ENCODE measurements at regions not wholly inside any gene's neighbourhood (a gene's known extent, or its start where the extent isn't known, plus 50 kb on each side); places are given as distances from the start of the nearest gene placed in this dataset.

GRCh38 chr4:72671980-72672379 lies 103.0 kb upstream of the ADAMTS3 start:
- Histone ChIP-seq H3K27me3 (replicated peaks; ENCODE audit: insufficient read depth, low read depth, low read length, poor library complexity) (no peaks in the 10 kb centered on the region), H3K27ac (ENCODE audit: low read depth, low read length, poor library complexity, severe bottlenecking) (no peak overlapping the region), H3K9me3 (ENCODE audit: low read depth, low read length, poor library complexity, severe bottlenecking) (no peaks in the 10 kb centered on the region), H3K36me3 (ENCODE audit: insufficient read depth, low read length, poor library complexity, severe bottlenecking) (no peaks in the 10 kb centered on the region), H3K4me3 (ENCODE audit: low read depth, low read length, poor library complexity, severe bottlenecking) (no peak overlapping the region), H3K4me1 (ENCODE audit: insufficient read depth, low read length, poor library complexity, severe bottlenecking) (no peaks in the 10 kb centered on the region)
- ChIA-PET POLR2A (ENCODE audit: low non-redundant PET) (no interaction called here), CTCF (no interaction called here)
- BruUV-seq (replicated peaks), result no TSS peak
- DNase-seq (ENCODE audit: low spot score), result no peak
- intact Hi-C loops (cut with micrococcal nuclease; ENCODE audit: unreplicated experiment), result no loop called here
- TF ChIP-seq CTCF (conservative IDR thresholded peaks at IDR 0.05; ENCODE audit: low read depth, low read length) (no peak), EZH2 (IDR thresholded peaks at IDR 0.05; ENCODE audit: borderline replicate concordance, low read depth, low read length, poor library complexity, severe bottlenecking) (no peak)

- no TSS peak for BruUV-seq (replicated peaks)
- Histone ChIP-seq H3K27me3 (replicated peaks; ENCODE audit: insufficient read depth, low read depth, low read length, poor library complexity) (no peaks in the 10 kb centered on the region), H3K4me1 (ENCODE audit: insufficient read depth, low read length, poor library complexity, severe bottlenecking) (no peaks in the 10 kb centered on the region), H3K36me3 (ENCODE audit: insufficient read depth, low read length, poor library complexity, severe bottlenecking) (no peaks in the 10 kb centered on the region), H3K9me3 (ENCODE audit: low read depth, low read length, poor library complexity, severe bottlenecking) (no peaks in the 10 kb centered on the region), H3K4me3 (ENCODE audit: low read depth, low read length, poor library complexity, severe bottlenecking) (no peak overlapping the region), H3K27ac (ENCODE audit: low read depth, low read length, poor library complexity, severe bottlenecking) (no peak overlapping the region)
- intact Hi-C loops (cut with micrococcal nuclease; ENCODE audit: unreplicated experiment), result no loop called here
- ChIA-PET POLR2A (ENCODE audit: low non-redundant PET) (no interaction called here), CTCF (no interaction called here)
- no peak for DNase-seq (ENCODE audit: low spot score)
- TF ChIP-seq CTCF (conservative IDR thresholded peaks at IDR 0.05; ENCODE audit: low read depth, low read length) (no peak), EZH2 (IDR thresholded peaks at IDR 0.05; ENCODE audit: borderline replicate concordance, low read depth, low read length, poor library complexity, severe bottlenecking) (no peak)
Measured at GRCh38 chr4:72670521-72670920, 101.5 kb upstream of the ADAMTS3 start.

GRCh38 chr4:72666910-72667309 lies 97.9 kb upstream of the ADAMTS3 start:
- no peak for DNase-seq (ENCODE audit: low spot score)
- intact Hi-C loops (cut with micrococcal nuclease; ENCODE audit: unreplicated experiment), result no loop called here
- no peak for TF ChIP-seq CTCF (conservative IDR thresholded peaks at IDR 0.05; ENCODE audit: low read depth, low read length)
- TF ChIP-seq EZH2 (IDR thresholded peaks at IDR 0.05; ENCODE audit: borderline replicate concordance, low read depth, low read length, poor library complexity, severe bottlenecking), result no peak

More at GRCh38 chr4:72666910-72667309, 97.9 kb upstream of the ADAMTS3 start:
- no peaks in the 10 kb centered on the region for H3K27me3 ChIP-seq (replicated peaks; ENCODE audit: insufficient read depth, low read depth, low read length, poor library complexity)
- peaks cover 18% of the 10 kb centered on the region for H3K4me1 ChIP-seq (ENCODE audit: insufficient read depth, low read length, poor library complexity, severe bottlenecking)
- H3K36me3 ChIP-seq (ENCODE audit: insufficient read depth, low read length, poor library complexity, severe bottlenecking), result no peaks in the 10 kb centered on the region
- no peak overlapping the region for H3K27ac ChIP-seq (ENCODE audit: low read depth, low read length, poor library complexity, severe bottlenecking)
- ChIA-PET CTCF (no interaction called here), POLR2A (ENCODE audit: low non-redundant PET) (no interaction called here)
- no TSS peak for BruUV-seq (replicated peaks)
- no peaks in the 10 kb centered on the region for H3K9me3 ChIP-seq (ENCODE audit: low read depth, low read length, poor library complexity, severe bottlenecking)
- no peak overlapping the region for H3K4me3 ChIP-seq (ENCODE audit: low read depth, low read length, poor library complexity, severe bottlenecking)
